HG03280 (cell line): ENCODE measurements at regions not wholly inside any gene's neighbourhood (a gene's known extent, or its start where the extent isn't known, plus 50 kb on each side); places are given as distances from the start of the nearest gene placed in this dataset.

ENCODE experiments used
- ATAC-seq: cut with Tn5 transposase; IDR thresholded peaks from one replicate; pipeline ENCODE4 v1.9.1; 2021; ENCODE audit warnings: mild to moderate bottlenecking, moderate library complexity; ENCODE audit not compliant: unreplicated experiment

DNA sequence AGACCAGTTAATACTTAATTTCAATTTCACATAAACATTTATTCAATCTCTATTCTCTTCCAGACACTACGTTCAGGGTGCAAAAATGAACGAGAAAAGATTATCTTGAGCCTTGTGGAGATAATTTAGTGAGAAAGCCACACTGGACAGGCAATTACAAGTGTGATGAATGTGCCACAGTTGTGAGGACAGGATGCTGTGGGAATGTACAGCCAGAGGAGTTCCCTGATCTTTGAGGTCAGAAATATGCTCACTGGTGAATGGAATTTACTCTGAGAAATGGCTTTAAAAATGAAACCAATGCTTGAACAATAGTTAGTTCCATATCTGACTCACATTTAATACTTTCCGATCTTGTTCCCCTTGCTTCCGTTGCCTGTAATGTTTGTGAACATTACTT, 864.8 kb downstream of the GATA3 start:
- no peak for ATAC-seq

GRCh38 chr10:8921568-8921967, 867.1 kb downstream of the GATA3 start:
- no peak for ATAC-seq

- no peak for ATAC-seq
Measured at GRCh38 chr10:8923096-8923495, 868.6 kb downstream of the GATA3 start.

DNA sequence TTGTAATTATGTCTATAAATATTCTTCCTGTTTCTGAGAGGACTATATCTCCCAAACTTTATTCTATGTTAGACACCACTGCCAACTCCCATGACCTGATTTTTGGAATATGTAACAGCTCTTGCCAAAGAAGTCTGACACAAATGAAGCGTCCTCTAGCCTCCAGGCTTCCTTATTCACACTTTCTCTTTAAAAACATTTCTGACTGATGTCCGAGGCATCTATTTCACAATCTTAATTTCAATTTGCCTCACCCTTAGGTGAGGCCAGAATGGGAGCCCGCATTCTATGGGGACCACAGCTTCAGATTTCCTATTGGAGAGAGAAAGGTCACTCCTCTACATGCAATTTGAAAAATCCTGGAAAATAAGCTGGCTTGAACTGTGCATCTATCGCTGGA, 873.2 kb downstream of the GATA3 start:
- ATAC-seq = no peak

- ATAC-seq = no peak
Measured at GRCh38 chr10:8946451-8946850, 892.0 kb downstream of the GATA3 start.

GRCh38 chr10:8950978-8951377, 896.5 kb downstream of the GATA3 start:
- ATAC-seq = no peak

- no peak for ATAC-seq
Measured at GRCh38 chr10:8951440-8952089, 897.1 kb downstream of the GATA3 start.

GRCh38 chr10:8956400-8956799, 901.9 kb downstream of the GATA3 start:
- no peak for ATAC-seq

GRCh38 chr10:8962249-8962648, 907.8 kb downstream of the GATA3 start:
- no peak for ATAC-seq

GRCh38 chr10:8967061-8967460, 912.6 kb downstream of the GATA3 start:
- ATAC-seq = no peak

- no peak for ATAC-seq
Measured at GRCh38 chr10:8969853-8970252, 915.4 kb downstream of the GATA3 start.

DNA sequence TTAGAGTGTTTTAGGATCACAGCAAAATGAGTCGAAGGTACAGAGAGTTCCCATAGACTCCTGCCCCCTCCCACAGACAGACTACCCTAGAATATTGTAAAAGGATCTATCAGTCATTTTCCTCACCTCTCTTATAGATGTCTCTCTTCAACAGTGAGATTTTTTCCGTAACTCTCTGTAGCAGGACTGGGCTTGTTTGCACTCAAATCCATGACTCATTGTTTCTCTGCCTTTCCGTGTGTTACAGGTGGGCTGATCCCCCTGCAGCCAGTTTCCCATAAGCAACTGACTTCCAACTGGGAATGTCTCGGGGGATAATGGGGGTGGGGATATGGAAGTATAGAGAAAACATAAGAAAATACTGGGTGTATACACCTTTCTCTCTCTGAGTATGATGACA, 921.0 kb downstream of the GATA3 start:
- ATAC-seq = no peak

GRCh38 chr10:8978100-8978499, 923.6 kb downstream of the GATA3 start:
- ATAC-seq = no peak

DNA sequence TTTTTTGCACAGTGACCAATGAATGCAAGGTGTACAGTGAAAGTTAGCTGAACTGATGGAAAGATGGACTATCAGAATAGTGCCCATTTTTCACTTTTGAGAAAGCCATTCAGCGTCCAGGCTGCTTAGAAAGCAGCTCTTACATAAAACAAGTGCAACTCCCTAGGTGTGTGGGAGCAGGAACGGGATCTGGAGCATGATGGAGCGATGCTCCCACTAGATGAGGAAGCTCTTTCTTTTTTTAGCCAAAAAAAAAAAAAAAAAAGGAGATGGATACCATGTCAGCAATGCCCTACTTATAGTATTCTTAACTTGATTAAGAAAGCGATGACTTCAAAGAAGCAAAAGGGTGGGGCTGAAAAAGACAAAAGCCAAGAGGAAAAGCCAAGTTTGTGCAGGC, 925.5 kb downstream of the GATA3 start:
- no peak for ATAC-seq

GRCh38 chr10:8981277-8981676, 926.8 kb downstream of the GATA3 start:
- no peak for ATAC-seq

GRCh38 chr10:8985651-8986050, 931.2 kb downstream of the GATA3 start:
- no peak for ATAC-seq

- ATAC-seq = no peak
Measured at GRCh38 chr10:8986975-8987374, 932.5 kb downstream of the GATA3 start.

- no peak for ATAC-seq
Measured at GRCh38 chr10:8987712-8988111, 933.2 kb downstream of the GATA3 start.

DNA sequence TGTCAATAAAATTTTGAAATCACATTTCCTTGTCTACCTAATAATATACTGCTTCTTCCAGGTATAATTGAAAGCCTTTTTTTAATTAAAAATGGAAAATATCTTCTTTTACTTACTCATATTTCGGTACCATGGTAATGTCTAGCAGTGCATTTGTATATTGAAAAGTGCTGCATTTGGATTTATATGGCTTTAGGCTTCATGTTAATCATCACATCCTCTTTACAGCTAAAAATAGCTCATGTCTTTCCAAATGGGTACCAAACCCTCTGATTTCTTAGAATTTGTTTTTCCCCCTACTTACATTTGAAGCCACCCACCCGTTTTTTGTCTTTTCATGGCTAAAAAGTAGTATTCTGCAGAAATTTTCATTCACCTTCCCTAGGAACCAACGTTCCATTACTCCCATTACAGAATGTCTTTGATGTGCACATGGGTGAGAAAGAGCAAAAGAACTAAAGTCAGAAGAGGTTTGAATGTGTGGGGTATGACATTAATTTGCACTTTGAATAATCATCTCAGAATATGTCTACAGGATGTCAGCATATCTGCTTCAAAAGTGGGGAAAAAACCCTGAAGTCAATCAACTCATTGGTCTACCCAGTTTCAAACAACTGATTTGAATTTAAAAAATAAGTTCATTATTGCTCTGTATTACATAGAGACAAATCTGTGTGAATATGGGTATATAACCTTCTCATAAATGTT, 935.9 kb downstream of the GATA3 start:
- no peak for ATAC-seq

DNA sequence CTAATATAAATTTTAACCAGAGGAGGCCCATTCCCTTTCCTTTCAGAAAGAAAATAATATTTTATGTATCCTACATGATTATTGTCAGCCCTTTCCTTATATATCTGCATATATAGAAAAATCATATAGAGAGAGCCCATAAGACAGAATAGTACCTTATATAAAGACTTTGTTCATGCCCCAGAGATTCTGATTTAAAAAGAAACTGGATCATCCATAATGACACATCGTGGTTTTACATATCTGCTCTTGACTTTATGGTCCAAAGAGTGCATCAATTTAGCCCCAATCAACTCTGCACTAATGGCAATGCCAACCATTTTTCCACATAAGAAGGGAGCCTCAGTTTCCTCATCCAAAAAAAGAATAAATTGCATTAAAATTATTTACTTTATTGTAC, 937.5 kb downstream of the GATA3 start:
- no peak for ATAC-seq

- no peak for ATAC-seq
Measured at GRCh38 chr10:8993864-8994263, 939.4 kb downstream of the GATA3 start.

- no peak for ATAC-seq
Measured at GRCh38 chr10:8998751-8999150, 944.3 kb downstream of the GATA3 start.

- ATAC-seq = no peak
Measured at GRCh38 chr10:9003122-9003521, 948.6 kb downstream of the GATA3 start.
